OCI-LY7 (cell line): ENCODE measurements at regions not wholly inside any gene's neighbourhood (a gene's known extent, or its start where the extent isn't known, plus 50 kb on each side); places are given as distances from the start of the nearest gene placed in this dataset.

Experiments
- BruUV-seq: library from RNA; stranded (reverse); fragments of 400-500 nt; replicated peaks from 2 replicates; lab custom pipeline; 2021; lab: Mats Ljungman, UMichigan
- CTCF ChIA-PET: fragments of 300-600 bp; sonication (Branson Sonifier 250); formaldehyde crosslinking; loops from one replicate; lab custom pipeline; 2022; ENCODE audit warnings: antibody characterized with exemption; ENCODE audit not compliant: unreplicated experiment; lab: Charles Lee
- POLR2A ChIA-PET: fragments of 300-600 bp; sonication (Branson Sonifier 250); formaldehyde crosslinking; loops from one replicate; lab custom pipeline; 2022; ENCODE audit warnings: antibody characterized with exemption; lab: Charles Lee
- DNase-seq: peaks from one replicate; pipeline ENCODE4 v3.0.0-alpha.2; 2015; ENCODE audit warnings: low spot score
- H2AFZ ChIP-seq: fragments of 200-600 bp; sonication (generic), shearing (Covaris generic); 2 replicates; pipeline ENCODE4 v1.6.1; 2014; ENCODE audit warnings: mild to moderate bottlenecking, antibody characterized with exemption, low read length, moderate library complexity
- H3K27ac ChIP-seq: fragments of 200-600 bp; sonication (generic); 2 replicates; pipeline ENCODE4 v1.5.1; 2014; ENCODE audit warnings: mixed run types, low read depth, mild to moderate bottlenecking, moderate library complexity, low read length, inconsistent platforms; ENCODE audit not compliant: poor library complexity, severe bottlenecking
- H3K36me3 ChIP-seq: fragments of 200-600 bp; sonication (generic); 2 replicates; pipeline ENCODE4 v1.6.1; 2014; ENCODE audit warnings: mild to moderate bottlenecking, antibody characterized with exemption, low read length, moderate library complexity, mixed read lengths; ENCODE audit not compliant: insufficient read depth
- H3K4me1 ChIP-seq: fragments of 200-600 bp; sonication (generic); 2 replicates; pipeline ENCODE4 v1.5.1; 2014; ENCODE audit warnings: mild to moderate bottlenecking, low read length; ENCODE audit not compliant: insufficient read depth, poor library complexity, severe bottlenecking
- H3K4me2 ChIP-seq: fragments of 200-600 bp; sonication (generic); 2 replicates; pipeline ENCODE4 v1.6.1; 2014; ENCODE audit warnings: mild to moderate bottlenecking, low read length
- H3K4me3 ChIP-seq: fragments of 200-600 bp; sonication (generic); 2 replicates; pipeline ENCODE4 v1.5.1; 2014; ENCODE audit warnings: mild to moderate bottlenecking, low read depth, low read length; ENCODE audit not compliant: poor library complexity, severe bottlenecking
- H3K79me2 ChIP-seq: fragments of 200-600 bp; sonication (generic); 2 replicates; pipeline ENCODE4 v1.6.1; 2016; ENCODE audit warnings: low read depth, mild to moderate bottlenecking, low read length, moderate library complexity, mixed read lengths; ENCODE audit not compliant: insufficient read depth
- H3K9me2 ChIP-seq: fragments of 200-600 bp; sonication (generic); 2 replicates; pipeline ENCODE4 v1.6.1; 2016; ENCODE audit warnings: mild to moderate bottlenecking, low read length, mixed read lengths; ENCODE audit not compliant: insufficient read depth
- H3K9me3 ChIP-seq: fragments of 200-600 bp; sonication (generic); 2 replicates; pipeline ENCODE4 v1.6.1; 2014; ENCODE audit warnings: mild to moderate bottlenecking, mixed run types, low read length, mixed read lengths
- H4K20me1 ChIP-seq: fragments of 200-600 bp; sonication (generic); 2 replicates; pipeline ENCODE4 v1.6.1; 2014; ENCODE audit warnings: mild to moderate bottlenecking, antibody characterized with exemption, low read length, moderate library complexity, mixed read lengths; ENCODE audit not compliant: insufficient read depth
- CTCF ChIP-seq: fragments of 200-600 bp; sonication (generic); conservative IDR thresholded peaks from 2 replicates; pipeline ENCODE4 v1.5.1; 2014; ENCODE audit warnings: mild to moderate bottlenecking, antibody characterized with exemption, low read length, moderate library complexity, mixed read lengths
- EZH2phosphoT487 ChIP-seq: fragments of 200-600 bp; sonication (generic); IDR thresholded peaks from 2 replicates; pipeline ENCODE4 v1.6.1; 2018; ENCODE audit warnings: low read depth, borderline replicate concordance, mild to moderate bottlenecking, mixed run types, antibody characterized with exemption, low read length, moderate library complexity, mixed read lengths
- intact Hi-C: fragments of 100-400 bp; cut with micrococcal nuclease; formaldehyde crosslinking; loops from one replicate; pipeline ENCODE4 v1.10.0; 2022; ENCODE audit not compliant: unreplicated experiment

GRCh38 chr4:89582756-89583505 is 254.0 kb downstream of the SNCA start:
- intact Hi-C loops, result no loop called here
- H3K4me2 ChIP-seq, result no peak overlapping the region
- CTCF ChIA-PET, result no interaction called here

GRCh38 chr4:89579771-89580170 is 257.2 kb downstream of the SNCA start:
- Histone ChIP-seq H3K9me2 (no peaks in the 10 kb centered on the region), H3K9me3 (no peaks in the 10 kb centered on the region), H3K79me2 (no peaks in the 10 kb centered on the region), H3K4me3 (no peak overlapping the region), H2AFZ (no peak overlapping the region), H3K4me2 (no peak overlapping the region), H3K36me3 (no peaks in the 10 kb centered on the region), H3K27ac (no peak overlapping the region), H3K4me1 (no peaks in the 10 kb centered on the region), H4K20me1 (no peaks in the 10 kb centered on the region)
- TF ChIP-seq CTCF (no peak), EZH2phosphoT487 (no peak)
- intact Hi-C loops, result no loop called here
- no peak for DNase-seq
- ChIA-PET CTCF (no interaction called here), POLR2A (interaction anchor here (0.6 to 0.8 kb wide), 4 partner anchors 27 to 537 kb away, joined by 3 to 4 read pairs (median 3); no protein-coding TSS in a partner anchor)
- no TSS peak for BruUV-seq

More at GRCh38 chr4:89582756-89583505, 254.0 kb downstream of the SNCA start:
- no peaks in the 10 kb centered on the region for H3K9me3 ChIP-seq
- no peak for DNase-seq
- H3K9me2 ChIP-seq, result no peaks in the 10 kb centered on the region
- no peaks in the 10 kb centered on the region for H3K36me3 ChIP-seq
- no peaks in the 10 kb centered on the region for H4K20me1 ChIP-seq
- POLR2A ChIA-PET, result no interaction called here
- H3K4me1 ChIP-seq, result no peaks in the 10 kb centered on the region
- no TSS peak for BruUV-seq
- H3K27ac ChIP-seq, result no peak overlapping the region
- no peak overlapping the region for H3K4me3 ChIP-seq
- no peak overlapping the region for H2AFZ ChIP-seq
- no peak for TF ChIP-seq EZH2phosphoT487
- TF ChIP-seq CTCF, result no peak
- no peaks in the 10 kb centered on the region for H3K79me2 ChIP-seq

GRCh38 chr4:89576246-89576645 is 260.7 kb downstream of the SNCA start:
- Histone ChIP-seq H3K4me1 (no peaks in the 10 kb centered on the region), H2AFZ (no peak overlapping the region), H3K4me3 (no peak overlapping the region), H3K79me2 (no peaks in the 10 kb centered on the region), H3K9me2 (no peaks in the 10 kb centered on the region), H4K20me1 (no peaks in the 10 kb centered on the region), H3K27ac (no peak overlapping the region), H3K36me3 (no peaks in the 10 kb centered on the region), H3K4me2 (no peak overlapping the region), H3K9me3 (no peaks in the 10 kb centered on the region)
- ChIA-PET CTCF (no interaction called here), POLR2A (no interaction called here)
- no TSS peak for BruUV-seq
- intact Hi-C loops, result no loop called here
- DNase-seq, result no peak
- TF ChIP-seq EZH2phosphoT487 (no peak), CTCF (no peak)
